ENCODE measurements at regions not wholly inside any gene's neighbourhood (a gene's known extent, or its start where the extent isn't known, plus 50 kb on each side); places are given as distances from the start of the nearest gene placed in this dataset.

- intact Hi-C loops (cut with micrococcal nuclease), result no loop called here
- ChIA-PET CTCF (interaction anchor here (1.6 kb wide), 1 partner anchor 13 kb away, joined by 4 read pairs; no protein-coding TSS in a partner anchor), POLR2A (no interaction called here)
- Histone ChIP-seq H3K4me2 (ENCODE audit: insufficient read depth, low read length) (no peak overlapping the region), H2AFZ (ENCODE audit: low read depth, low read length) (no peak overlapping the region), H3K9me1 (replicated peaks; ENCODE audit: control insufficient read depth, extremely low read depth, insufficient read depth, low read length) (no peaks in the 10 kb centered on the region), H3K4me1 (ENCODE audit: control insufficient read depth, extremely low read depth, insufficient read depth, low read length) (no peaks in the 10 kb centered on the region), H3K27ac (ENCODE audit: insufficient read depth, low read depth, low read length) (no peak overlapping the region), H3K79me2 (ENCODE audit: control insufficient read depth, insufficient read depth, low read length) (no peaks in the 10 kb centered on the region), H4K20me1 (replicated peaks; ENCODE audit: control insufficient read depth, extremely low read depth, insufficient read depth, low read length) (no peaks in the 10 kb centered on the region), H3K27me3 (ENCODE audit: control insufficient read depth in 2 of 2, insufficient read depth in 2 of 2, low read length in 2 of 2) (peaks cover 0 to 2% of the 10 kb centered on the region in 2 experiments), H3K4me3 (replicated peaks in 1 of 3; ENCODE audit: insufficient read depth in 1 of 3, low read depth in 1 of 3, low read length in 3 of 3) (no peak overlapping the region), H3K9ac (replicated peaks; ENCODE audit: extremely low read depth, insufficient read depth, low read length) (no peak overlapping the region), H3K9me3 (replicated peaks; ENCODE audit: control insufficient read depth, insufficient read depth, low read length) (no peaks in the 10 kb centered on the region), H3K36me3 (ENCODE audit: control insufficient read depth in 2 of 2, extremely low read depth in 1 of 2, insufficient read depth in 2 of 2, low read length in 2 of 2) (no peaks in the 10 kb centered on the region)
- DNase-seq (ENCODE audit: low read depth, low spot score), result no peak
- FAIRE-seq, result no peak
- TF ChIP-seq POLR2AphosphoS5 (IDR thresholded peaks at IDR 0.05; ENCODE audit: insufficient read depth, low read depth, low read length), result no peak
- no peak for TF ChIP-seq FOS (IDR thresholded peaks at IDR 0.05; ENCODE audit: borderline replicate concordance, insufficient read depth, low read length)
- TF ChIP-seq CTCF (IDR thresholded peaks at IDR 0.05; ENCODE audit: extremely low read depth in 1 of 2, insufficient read depth in 1 of 2, low read depth in 1 of 2, low read length in 2 of 2), result no peak
- TF ChIP-seq GATA2 (IDR thresholded peaks at IDR 0.05; ENCODE audit: insufficient read depth, insufficient read length, low read depth, low read length), result no peak
- no peak for TF ChIP-seq MYC (IDR thresholded peaks at IDR 0.05; ENCODE audit: low read depth, low read length)
- no peak for TF ChIP-seq POLR2A (IDR thresholded peaks at IDR 0.05; ENCODE audit: low read depth, low read length)
- TF ChIP-seq JUN (IDR thresholded peaks at IDR 0.05; ENCODE audit: borderline replicate concordance, insufficient read depth, insufficient read length, low read depth), result no peak
- no peak for TF ChIP-seq EZH2 (IDR thresholded peaks at IDR 0.05; ENCODE audit: borderline replicate concordance, low read depth, low read length, severe bottlenecking)
- no peak for TF ChIP-seq MAX (IDR thresholded peaks at IDR 0.05; ENCODE audit: insufficient read depth, insufficient read length)
- no TSS peak for BruUV-seq (replicated peaks)
- dilution Hi-C loops (cut with MboI; ENCODE audit: extremely low pct_ligation_motif_present, low sequenced_read_pairs), result no loop called here
Observed at GRCh38 chr3:34019158-34019557, 220.7 kb downstream of the PDCD6IP start.

Data from endothelial cell of umbilical vein (primary cell).